HEK293 (cell line): ENCODE measurements at regions not wholly inside any gene's neighbourhood (a gene's known extent, or its start where the extent isn't known, plus 50 kb on each side); places are given as distances from the start of the nearest gene placed in this dataset.

Experiments
- CTCF ChIA-PET: fragments of 350-600 bp; formaldehyde crosslinking; extraction: SDS; loops from one replicate; lab custom pipeline; 2021; ENCODE audit warnings: antibody characterized with exemption; lab: Yijun Ruan, JAX
- POLR2A ChIA-PET: fragments of 300-600 bp; formaldehyde crosslinking; extraction: SDS; loops from one replicate; lab custom pipeline; 2020; ENCODE audit warnings: antibody characterized with exemption, inconsistent platforms; lab: Yijun Ruan, JAX
- H3K27ac ChIP-seq: fragments of 200-500 bp; sonication (Bioruptor generic); 2 replicates; pipeline ENCODE4 v1.5.1; 2014; ENCODE audit warnings: low read depth, low read length, control low read depth, inconsistent platforms; ENCODE audit errors: extremely low read depth
- H3K36me3 ChIP-seq, 2 experiments: fragments of 200-500 bp in 1 of 2; sonication (Bioruptor generic) in 1 of 2; 1 replicate in 1 of 2; 2 replicates in 1 of 2; pipeline ENCODE4 v1.5.1; 2014 to 2017; ENCODE audit warnings: inconsistent platforms in 2 of 2, low read length in 2 of 2; ENCODE audit not compliant: control insufficient read depth in 2 of 2, insufficient read depth in 1 of 2
- H3K4me1 ChIP-seq: fragments of 200-500 bp; sonication (Bioruptor generic); 2 replicates; pipeline ENCODE4 v1.5.1; 2014; ENCODE audit warnings: mild to moderate bottlenecking, low read length, inconsistent platforms; ENCODE audit not compliant: control insufficient read depth, insufficient read depth
- H3K4me3 ChIP-seq: 2 replicates; pipeline ENCODE4 v1.5.1; 2011; ENCODE audit warnings: low read depth, mild to moderate bottlenecking, control low read depth, low read length, moderate library complexity
- H3K9me3 ChIP-seq: fragments of 200-500 bp; sonication (Bioruptor generic); 2 replicates; pipeline ENCODE4 v1.5.1; 2014; ENCODE audit warnings: low read depth, low read length, inconsistent platforms; ENCODE audit not compliant: control insufficient read depth, insufficient read depth
- HOXC10 ChIP-seq: sonication (generic); formaldehyde crosslinking; IDR thresholded peaks from 2 replicates; pipeline ENCODE4 v1.8.1; 2023; ENCODE audit warnings: mild to moderate bottlenecking, missing genetic modification reagents
- KLF1 ChIP-seq: fragments of 450-650 bp; formaldehyde crosslinking; IDR thresholded peaks from 2 replicates; pipeline ENCODE4 v1.5.1; 2016; ENCODE audit warnings: missing biosample characterization, missing genetic modification characterization
- OVOL3 ChIP-seq: fragments of 450-650 bp; formaldehyde crosslinking; IDR thresholded peaks from 2 replicates; pipeline ENCODE4 v1.5.1; 2016; ENCODE audit warnings: missing biosample characterization, missing genetic modification characterization
- SCRT2 ChIP-seq: fragments of 450-650 bp; formaldehyde crosslinking; IDR thresholded peaks from 2 replicates; pipeline ENCODE4 v1.5.1; 2016; ENCODE audit warnings: missing biosample characterization, missing genetic modification characterization
- SP3 ChIP-seq: fragments of 450-650 bp; formaldehyde crosslinking; IDR thresholded peaks from 2 replicates; pipeline ENCODE4 v1.5.1; 2016; ENCODE audit warnings: missing biosample characterization, missing genetic modification characterization
- ZNF132 ChIP-seq: fragments of 450-650 bp; formaldehyde crosslinking; IDR thresholded peaks from 2 replicates; pipeline ENCODE4 v1.5.1; 2017; ENCODE audit warnings: missing biosample characterization, missing genetic modification characterization, borderline replicate concordance
- ZNF211 ChIP-seq: fragments of 450-650 bp; formaldehyde crosslinking; IDR thresholded peaks from 2 replicates; pipeline ENCODE4 v1.5.1; 2016; ENCODE audit warnings: low read depth, missing biosample characterization, missing genetic modification characterization
- ZNF221 ChIP-seq: fragments of 450-650 bp; formaldehyde crosslinking; IDR thresholded peaks from 2 replicates; pipeline ENCODE4 v1.5.1; 2017; ENCODE audit warnings: missing biosample characterization, missing genetic modification characterization, borderline replicate concordance
- ZNF311 ChIP-seq: fragments of 450-650 bp; formaldehyde crosslinking; IDR thresholded peaks from 2 replicates; pipeline ENCODE4 v1.5.1; 2017; ENCODE audit warnings: missing biosample characterization, missing genetic modification characterization, borderline replicate concordance
- ZNF324 ChIP-seq: fragments of 450-650 bp; formaldehyde crosslinking; IDR thresholded peaks from 2 replicates; pipeline ENCODE4 v1.5.1; 2016; ENCODE audit warnings: missing biosample characterization, missing genetic modification characterization
- ZNF521 ChIP-seq: fragments of 450-650 bp; formaldehyde crosslinking; IDR thresholded peaks from 2 replicates; pipeline ENCODE4 v1.5.1; 2017; ENCODE audit warnings: missing biosample characterization, mild to moderate bottlenecking, missing genetic modification characterization
- ZNF549 ChIP-seq: fragments of 450-650 bp; IDR thresholded peaks from 2 replicates; pipeline ENCODE4 v1.5.1; 2018; ENCODE audit warnings: missing biosample characterization, missing genetic modification characterization, mild to moderate bottlenecking, inconsistent platforms, moderate library complexity
- TF ChIP-seq, protein P1 (sequence below): fragments of 450-650 bp; formaldehyde crosslinking; IDR thresholded peaks from 2 replicates; pipeline ENCODE4 v1.5.1; 2016; ENCODE audit warnings: missing biosample characterization, missing genetic modification characterization
- TF ChIP-seq, protein P2 (sequence below): fragments of 450-650 bp; IDR thresholded peaks from 2 replicates; pipeline ENCODE4 v1.5.1; 2018; ENCODE audit warnings: missing biosample characterization, missing genetic modification characterization
- TF ChIP-seq, protein P3 (sequence below): sonication (generic); formaldehyde crosslinking; IDR thresholded peaks from 2 replicates; pipeline ENCODE4 v1.8.1; 2022; ENCODE audit warnings: mild to moderate bottlenecking, moderate library complexity, missing genetic modification reagents
- TF ChIP-seq, protein P4 (sequence below): fragments of 450-650 bp; formaldehyde crosslinking; IDR thresholded peaks from 2 replicates; pipeline ENCODE4 v1.5.1; 2016; ENCODE audit warnings: missing biosample characterization, missing genetic modification characterization, borderline replicate concordance
- TF ChIP-seq, protein P5 (sequence below): fragments of 450-650 bp; formaldehyde crosslinking; IDR thresholded peaks from 2 replicates; pipeline ENCODE4; 2016; ENCODE audit warnings: missing biosample characterization, missing genetic modification characterization
- TF ChIP-seq, protein P6 (sequence below): fragments of 450-650 bp; IDR thresholded peaks from 2 replicates; pipeline ENCODE4 v1.5.1; 2018; ENCODE audit warnings: missing biosample characterization, mild to moderate bottlenecking, missing genetic modification characterization

DNA sequence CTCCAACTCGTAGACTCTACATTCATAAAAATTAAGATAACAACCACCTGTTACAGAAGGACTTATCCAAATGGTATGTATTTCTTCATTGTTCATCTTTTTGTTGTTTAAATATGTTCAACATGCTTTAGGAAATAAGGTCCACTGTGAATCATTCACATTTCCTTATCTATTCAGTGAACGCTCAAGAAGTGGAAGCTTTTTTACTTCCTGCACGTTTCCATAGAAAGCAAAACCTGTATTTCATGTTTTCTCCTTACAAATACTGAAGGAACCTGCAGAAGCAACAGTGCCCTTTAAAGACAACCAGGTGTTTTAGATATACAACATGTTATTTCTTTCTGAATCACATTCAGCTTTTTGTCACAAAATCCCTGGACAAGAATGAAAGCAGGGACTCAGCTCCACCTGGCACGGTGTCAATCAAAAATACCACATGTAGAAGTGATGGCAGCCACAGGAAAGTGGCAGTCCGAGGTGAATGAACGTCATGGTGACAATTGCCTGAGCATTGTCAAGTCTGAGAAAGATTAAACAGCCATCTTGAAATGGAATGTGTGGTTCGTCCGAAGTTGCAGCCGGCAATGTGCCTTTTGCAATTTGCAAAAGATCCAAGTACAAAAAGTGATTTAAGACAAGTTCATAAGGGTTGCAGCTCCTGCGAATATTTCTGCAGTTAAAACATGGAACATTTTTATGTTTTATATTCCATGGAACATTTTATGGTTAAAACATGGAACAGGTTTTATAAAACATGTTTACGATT, 66.7 kb upstream of the RIPOR2 start:
- CTCF ChIA-PET: interaction anchor here (0.6 to 7.7 kb wide), 6 partner anchors 11 to 719 kb away, joined by 3 to 53 read pairs (median 4); no protein-coding TSS in a partner anchor
- TF ChIP-seq SCRT2 (tag by site-specific recombination): peak; percentile 62
- TF ChIP-seq ZNF132 (tag by site-specific recombination): no peak
- Histone ChIP-seq H3K4me3 (no peak overlapping the region), H3K27ac (no peak overlapping the region), H3K9me3 (no peaks in the 10 kb centered on the region), H3K36me3 (no peaks in the 10 kb centered on the region), H3K4me1 (no peaks in the 10 kb centered on the region)
- POLR2A ChIA-PET: no interaction called here

DNA sequence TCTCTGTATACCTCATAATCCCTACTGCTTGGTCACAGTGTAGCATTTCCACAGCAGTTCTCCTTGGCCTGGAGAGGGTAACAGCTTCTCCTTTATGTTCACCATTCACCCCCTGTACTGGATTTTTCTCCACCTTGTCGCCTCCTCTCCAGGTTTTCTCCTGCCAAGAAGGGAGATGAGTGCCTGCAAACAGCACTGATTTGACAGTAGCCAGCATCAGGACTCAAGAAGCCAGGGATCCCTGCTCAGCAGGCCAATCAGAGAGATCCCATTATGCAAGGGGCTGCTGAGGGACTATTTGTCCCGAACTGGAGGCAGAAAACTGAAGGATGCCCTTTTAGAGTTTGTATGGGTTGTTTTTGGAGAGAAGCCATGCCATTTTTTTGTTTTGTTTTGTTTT, 68.6 kb upstream of the RIPOR2 start:
- Histone ChIP-seq H3K4me1 (no peaks in the 10 kb centered on the region), H3K27ac (no peak overlapping the region), H3K36me3 (no peaks in the 10 kb centered on the region), H3K4me3 (no peak overlapping the region), H3K9me3 (no peaks in the 10 kb centered on the region)
- ChIA-PET POLR2A (no interaction called here), CTCF (interaction anchor here (0.5 to 7.7 kb wide), 7 partner anchors 8 to 142 kb away, joined by 3 to 53 read pairs (median 3); no protein-coding TSS in a partner anchor)
- TF ChIP-seq ZNF211 (tag by site-specific recombination) (no peak), KLF1 (tag by site-specific recombination) (no peak), ZNF132 (tag by site-specific recombination) (no peak), SP3 (tag by site-specific recombination) (no peak), ZNF221 (tag by site-specific recombination) (no peak), ZNF311 (tag by site-specific recombination) (no peak), ZNF549 (tag by site-specific recombination) (no peak), OVOL3 (no peak), HOXC10 (CRISPR knock-in tag) (no peak)
- TF ChIP-seq, protein P1, sequence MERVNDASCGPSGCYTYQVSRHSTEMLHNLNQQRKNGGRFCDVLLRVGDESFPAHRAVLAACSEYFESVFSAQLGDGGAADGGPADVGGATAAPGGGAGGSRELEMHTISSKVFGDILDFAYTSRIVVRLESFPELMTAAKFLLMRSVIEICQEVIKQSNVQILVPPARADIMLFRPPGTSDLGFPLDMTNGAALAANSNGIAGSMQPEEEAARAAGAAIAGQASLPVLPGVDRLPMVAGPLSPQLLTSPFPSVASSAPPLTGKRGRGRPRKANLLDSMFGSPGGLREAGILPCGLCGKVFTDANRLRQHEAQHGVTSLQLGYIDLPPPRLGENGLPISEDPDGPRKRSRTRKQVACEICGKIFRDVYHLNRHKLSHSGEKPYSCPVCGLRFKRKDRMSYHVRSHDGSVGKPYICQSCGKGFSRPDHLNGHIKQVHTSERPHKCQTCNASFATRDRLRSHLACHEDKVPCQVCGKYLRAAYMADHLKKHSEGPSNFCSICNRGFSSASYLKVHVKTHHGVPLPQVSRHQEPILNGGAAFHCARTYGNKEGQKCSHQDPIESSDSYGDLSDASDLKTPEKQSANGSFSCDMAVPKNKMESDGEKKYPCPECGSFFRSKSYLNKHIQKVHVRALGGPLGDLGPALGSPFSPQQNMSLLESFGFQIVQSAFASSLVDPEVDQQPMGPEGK: no peak
- TF ChIP-seq, protein P2, sequence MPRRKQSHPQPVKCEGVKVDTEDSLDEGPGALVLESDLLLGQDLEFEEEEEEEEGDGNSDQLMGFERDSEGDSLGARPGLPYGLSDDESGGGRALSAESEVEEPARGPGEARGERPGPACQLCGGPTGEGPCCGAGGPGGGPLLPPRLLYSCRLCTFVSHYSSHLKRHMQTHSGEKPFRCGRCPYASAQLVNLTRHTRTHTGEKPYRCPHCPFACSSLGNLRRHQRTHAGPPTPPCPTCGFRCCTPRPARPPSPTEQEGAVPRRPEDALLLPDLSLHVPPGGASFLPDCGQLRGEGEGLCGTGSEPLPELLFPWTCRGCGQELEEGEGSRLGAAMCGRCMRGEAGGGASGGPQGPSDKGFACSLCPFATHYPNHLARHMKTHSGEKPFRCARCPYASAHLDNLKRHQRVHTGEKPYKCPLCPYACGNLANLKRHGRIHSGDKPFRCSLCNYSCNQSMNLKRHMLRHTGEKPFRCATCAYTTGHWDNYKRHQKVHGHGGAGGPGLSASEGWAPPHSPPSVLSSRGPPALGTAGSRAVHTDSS (tag by site-specific recombination): no peak
- TF ChIP-seq, protein P3, sequence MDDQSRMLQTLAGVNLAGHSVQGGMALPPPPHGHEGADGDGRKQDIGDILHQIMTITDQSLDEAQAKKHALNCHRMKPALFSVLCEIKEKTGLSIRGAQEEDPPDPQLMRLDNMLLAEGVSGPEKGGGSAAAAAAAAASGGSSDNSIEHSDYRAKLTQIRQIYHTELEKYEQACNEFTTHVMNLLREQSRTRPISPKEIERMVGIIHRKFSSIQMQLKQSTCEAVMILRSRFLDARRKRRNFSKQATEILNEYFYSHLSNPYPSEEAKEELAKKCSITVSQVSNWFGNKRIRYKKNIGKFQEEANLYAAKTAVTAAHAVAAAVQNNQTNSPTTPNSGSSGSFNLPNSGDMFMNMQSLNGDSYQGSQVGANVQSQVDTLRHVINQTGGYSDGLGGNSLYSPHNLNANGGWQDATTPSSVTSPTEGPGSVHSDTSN: no peak

DNA sequence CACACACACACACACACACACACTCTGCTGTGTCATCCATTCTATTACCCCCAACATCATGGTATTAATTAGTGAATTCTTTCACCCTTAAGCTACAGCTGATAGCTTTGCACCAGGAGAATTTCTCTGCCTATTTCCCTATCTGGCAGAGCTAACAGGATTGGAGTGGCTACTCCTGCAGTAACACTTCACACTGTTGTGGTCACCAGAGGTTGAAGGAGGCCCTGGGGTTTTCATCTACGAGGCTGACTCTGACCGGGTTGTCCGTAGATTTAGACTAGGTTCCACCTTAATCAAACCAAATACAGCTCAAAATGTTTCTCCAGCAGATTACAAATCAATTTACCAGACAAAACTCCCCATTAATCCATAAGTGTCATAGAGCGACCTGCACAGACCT, 69.2 kb upstream of the RIPOR2 start:
- ChIA-PET CTCF (interaction anchor here (0.6 to 7.7 kb wide), 9 partner anchors 8 to 605 kb away, joined by 3 to 53 read pairs (median 4); no protein-coding TSS in a partner anchor), POLR2A (no interaction called here)
- no peaks in the 10 kb centered on the region for H3K4me1 ChIP-seq
- no peak overlapping the region for H3K4me3 ChIP-seq
- H3K27ac ChIP-seq: no peak overlapping the region
- no peaks in the 10 kb centered on the region for H3K36me3 ChIP-seq
- H3K9me3 ChIP-seq: no peaks in the 10 kb centered on the region
- TF ChIP-seq, protein P4, sequence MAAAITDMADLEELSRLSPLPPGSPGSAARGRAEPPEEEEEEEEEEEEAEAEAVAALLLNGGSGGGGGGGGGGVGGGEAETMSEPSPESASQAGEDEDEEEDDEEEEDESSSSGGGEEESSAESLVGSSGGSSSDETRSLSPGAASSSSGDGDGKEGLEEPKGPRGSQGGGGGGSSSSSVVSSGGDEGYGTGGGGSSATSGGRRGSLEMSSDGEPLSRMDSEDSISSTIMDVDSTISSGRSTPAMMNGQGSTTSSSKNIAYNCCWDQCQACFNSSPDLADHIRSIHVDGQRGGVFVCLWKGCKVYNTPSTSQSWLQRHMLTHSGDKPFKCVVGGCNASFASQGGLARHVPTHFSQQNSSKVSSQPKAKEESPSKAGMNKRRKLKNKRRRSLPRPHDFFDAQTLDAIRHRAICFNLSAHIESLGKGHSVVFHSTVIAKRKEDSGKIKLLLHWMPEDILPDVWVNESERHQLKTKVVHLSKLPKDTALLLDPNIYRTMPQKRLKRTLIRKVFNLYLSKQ (tag by site-specific recombination): no peak
- TF ChIP-seq, protein P5, sequence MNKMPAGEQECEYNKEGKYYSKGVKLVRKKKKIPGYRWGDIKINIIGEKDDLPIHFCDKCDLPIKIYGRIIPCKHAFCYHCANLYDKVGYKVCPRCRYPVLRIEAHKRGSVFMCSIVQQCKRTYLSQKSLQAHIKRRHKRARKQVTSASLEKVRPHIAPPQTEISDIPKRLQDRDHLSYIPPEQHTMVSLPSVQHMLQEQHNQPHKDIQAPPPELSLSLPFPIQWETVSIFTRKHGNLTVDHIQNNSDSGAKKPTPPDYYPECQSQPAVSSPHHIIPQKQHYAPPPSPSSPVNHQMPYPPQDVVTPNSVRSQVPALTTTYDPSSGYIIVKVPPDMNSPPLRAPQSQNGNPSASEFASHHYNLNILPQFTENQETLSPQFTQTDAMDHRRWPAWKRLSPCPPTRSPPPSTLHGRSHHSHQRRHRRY (tag by site-specific recombination): no peak
- TF ChIP-seq, protein P6, sequence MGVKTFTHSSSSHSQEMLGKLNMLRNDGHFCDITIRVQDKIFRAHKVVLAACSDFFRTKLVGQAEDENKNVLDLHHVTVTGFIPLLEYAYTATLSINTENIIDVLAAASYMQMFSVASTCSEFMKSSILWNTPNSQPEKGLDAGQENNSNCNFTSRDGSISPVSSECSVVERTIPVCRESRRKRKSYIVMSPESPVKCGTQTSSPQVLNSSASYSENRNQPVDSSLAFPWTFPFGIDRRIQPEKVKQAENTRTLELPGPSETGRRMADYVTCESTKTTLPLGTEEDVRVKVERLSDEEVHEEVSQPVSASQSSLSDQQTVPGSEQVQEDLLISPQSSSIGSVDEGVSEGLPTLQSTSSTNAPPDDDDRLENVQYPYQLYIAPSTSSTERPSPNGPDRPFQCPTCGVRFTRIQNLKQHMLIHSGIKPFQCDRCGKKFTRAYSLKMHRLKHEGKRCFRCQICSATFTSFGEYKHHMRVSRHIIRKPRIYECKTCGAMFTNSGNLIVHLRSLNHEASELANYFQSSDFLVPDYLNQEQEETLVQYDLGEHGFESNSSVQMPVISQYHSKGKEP (tag by site-specific recombination): no peak
- TF ChIP-seq ZNF324 (tag by site-specific recombination) (no peak), ZNF521 (tag by site-specific recombination) (no peak)
